Ramos (cell line): ENCODE measurements at regions not wholly inside any gene's neighbourhood (a gene's known extent, or its start where the extent isn't known, plus 50 kb on each side); places are given as distances from the start of the nearest gene placed in this dataset.
"Not testable (repeated sequence)": the region's sequence is repeated elsewhere in the genome, so short reads cannot be mapped to it uniquely, and the experiment has no call there.

ENCODE experiments used
- in situ Hi-C: fragments of 300-500 bp; cut with MboI; formaldehyde crosslinking; loops from one replicate; pipeline ENCODE4 v1.14.3; 2022; ENCODE audit warnings: low sequenced_read_pairs; ENCODE audit not compliant: unreplicated experiment

DNA sequence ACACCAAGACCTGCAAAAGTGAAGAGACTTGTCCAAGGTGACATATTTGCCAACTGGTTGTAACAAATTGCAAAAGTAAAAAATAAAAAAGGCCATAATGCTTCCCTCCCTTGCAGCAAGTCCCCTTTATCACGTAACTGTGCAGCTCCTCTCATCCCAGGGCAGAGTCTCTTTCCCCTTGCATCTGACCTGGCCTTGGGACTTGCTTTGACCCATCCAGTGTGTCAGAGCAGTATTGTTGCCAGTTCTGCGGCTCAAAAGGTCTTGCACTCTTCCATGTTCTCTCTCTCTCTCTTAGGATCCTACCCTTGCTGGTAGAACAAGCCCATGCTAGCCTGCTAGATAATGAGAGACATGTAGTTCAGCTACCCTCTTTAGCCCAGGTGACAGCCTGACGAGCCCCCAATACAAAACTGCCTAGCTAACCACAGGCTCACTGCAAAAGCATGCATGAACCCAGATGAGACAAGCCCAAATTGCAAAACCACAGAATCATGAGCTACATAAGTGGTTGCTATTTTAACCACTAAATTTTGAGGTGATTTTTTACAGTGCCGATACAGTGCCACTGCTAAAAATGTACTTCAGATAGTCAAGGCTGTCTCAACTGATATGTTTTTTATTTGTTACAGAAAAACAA is 289.5 kb upstream of the PPARGC1A start:
- in situ Hi-C loops: no loop called here

DNA sequence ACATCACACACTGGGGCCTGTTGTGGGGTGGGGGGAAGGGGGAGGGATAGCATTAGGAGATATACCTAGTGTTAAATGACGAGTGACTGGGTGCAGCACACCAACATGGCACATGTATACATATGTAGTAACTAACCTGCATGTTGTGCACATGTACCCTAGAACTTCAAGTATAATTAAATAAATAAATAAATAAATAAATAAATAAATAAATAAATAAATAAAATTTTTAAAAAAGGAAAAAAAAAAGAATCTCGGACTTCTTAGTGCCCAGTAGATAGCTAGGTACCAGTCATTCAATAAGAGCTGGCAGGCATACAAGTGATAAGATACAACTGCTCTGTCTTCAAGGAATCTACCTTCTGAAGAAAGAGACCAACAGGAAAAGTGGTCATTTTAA is 287.6 kb upstream of the PPARGC1A start:
- in situ Hi-C loops: not testable (repeated sequence)

DNA sequence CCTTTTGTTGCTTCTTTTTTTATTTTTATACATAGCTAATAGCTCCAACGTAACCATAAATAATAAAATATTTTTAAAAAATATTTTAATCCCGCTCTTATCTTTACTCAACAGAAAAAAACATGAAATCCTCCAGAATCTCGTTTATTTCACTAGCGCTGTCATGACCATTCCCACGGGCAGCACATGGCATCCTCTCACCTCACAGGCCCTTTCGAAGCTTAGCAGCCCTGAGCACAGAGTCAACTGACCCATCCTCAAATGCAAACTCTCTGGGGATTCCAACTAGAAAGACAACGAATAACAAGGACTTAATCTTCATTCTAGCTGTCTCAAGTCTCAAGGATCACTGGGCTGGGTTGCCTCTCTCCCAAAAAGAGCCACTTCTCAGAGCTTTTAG is 285.9 kb upstream of the PPARGC1A start:
- in situ Hi-C loops: no loop called here

DNA sequence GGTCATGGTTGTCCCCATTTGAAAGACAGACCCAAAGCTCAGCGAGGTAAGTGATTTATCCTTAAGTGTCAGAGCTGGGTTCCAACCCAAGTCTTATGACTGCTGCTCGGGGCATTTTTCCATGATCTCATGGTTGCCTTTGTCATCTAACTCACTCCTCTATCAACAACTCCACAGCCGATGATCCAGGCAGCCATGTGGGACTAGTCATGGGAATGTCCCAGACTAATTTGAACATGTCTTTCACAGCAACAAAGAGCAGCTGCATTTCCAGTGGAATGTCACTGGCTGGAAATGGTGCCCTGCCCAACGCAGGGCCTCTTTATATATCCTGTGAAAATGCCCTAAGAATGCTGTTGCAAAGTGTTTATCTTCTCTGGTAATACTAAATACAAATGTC is 284.8 kb upstream of the PPARGC1A start:
- in situ Hi-C loops: no loop called here

DNA sequence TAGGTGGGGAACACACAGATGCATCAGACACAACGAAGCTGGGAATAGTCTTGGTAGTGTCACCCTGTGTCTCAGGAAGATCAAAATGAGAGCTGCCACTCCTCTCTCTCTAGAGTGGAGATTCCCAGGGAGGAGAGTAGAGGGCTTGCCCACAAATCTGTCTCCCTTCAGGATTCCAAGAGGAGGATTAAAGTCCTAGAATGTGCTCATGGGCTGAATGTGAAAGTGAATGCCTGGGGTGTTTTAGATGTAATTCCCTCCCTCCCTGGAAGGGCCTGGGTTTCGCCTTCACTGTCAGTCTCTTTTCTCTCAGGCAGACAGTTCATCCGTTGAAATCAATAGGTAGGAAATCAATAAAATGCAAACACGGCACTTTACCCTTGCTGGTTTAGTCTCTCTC is 282.6 kb upstream of the PPARGC1A start:
- in situ Hi-C loops: no loop called here

DNA sequence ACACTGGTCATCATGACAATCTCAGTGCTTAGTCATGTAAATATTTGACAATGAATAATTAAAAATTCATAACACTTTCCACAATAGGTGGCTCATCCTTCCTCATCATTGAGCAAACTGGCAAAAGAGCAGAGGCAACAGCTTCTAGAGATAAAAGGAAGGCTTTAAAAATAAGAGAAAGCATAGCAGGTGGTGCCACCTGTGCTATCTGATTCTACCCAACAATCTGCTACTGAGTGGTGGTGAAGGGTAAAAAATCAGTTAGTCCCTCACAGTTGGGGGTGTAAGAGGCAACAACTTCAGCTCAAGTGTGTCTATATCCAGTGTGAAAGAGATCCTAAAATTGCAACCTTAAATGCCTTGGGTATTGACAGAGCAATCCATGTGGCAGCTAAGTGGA is 280.1 kb upstream of the PPARGC1A start:
- in situ Hi-C loops: no loop called here

DNA sequence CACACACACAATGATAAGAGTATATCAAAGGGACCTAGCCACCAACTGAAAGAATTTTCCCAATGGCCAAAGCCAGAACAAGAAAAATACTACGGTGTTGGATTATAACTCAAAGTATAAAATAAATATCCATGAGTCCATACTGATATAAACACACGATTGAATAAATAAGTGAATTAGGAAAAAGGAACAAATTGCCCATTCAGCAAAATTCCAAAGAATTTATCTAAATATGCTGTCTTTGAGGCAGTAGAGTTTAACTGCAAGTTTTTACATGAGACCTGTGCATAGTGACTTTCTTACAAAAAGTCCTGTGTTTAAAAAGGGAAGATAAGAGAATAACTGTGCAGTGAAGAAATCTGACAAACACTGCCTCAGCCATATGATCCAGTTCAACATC is 278.8 kb upstream of the PPARGC1A start:
- in situ Hi-C loops: no loop called here

DNA sequence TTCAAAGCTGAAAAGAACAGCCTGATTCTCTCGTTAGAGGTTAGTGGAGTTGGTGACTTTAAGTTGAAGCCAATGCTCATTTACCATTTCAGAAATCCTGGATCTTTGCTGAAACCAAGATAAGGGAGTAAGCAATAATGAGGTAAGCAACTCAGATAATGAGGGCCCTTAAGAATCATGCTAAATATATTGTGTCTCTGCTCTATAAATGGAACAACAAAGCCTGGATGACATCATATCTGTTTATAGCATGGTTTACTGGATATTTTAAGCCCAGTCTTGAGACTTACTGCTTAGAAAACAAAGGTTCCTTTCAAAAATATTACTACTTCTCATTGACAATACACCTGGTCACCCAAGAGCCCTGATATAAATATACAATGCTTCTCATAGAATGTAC is 276.7 kb upstream of the PPARGC1A start:
- in situ Hi-C loops: no loop called here

DNA sequence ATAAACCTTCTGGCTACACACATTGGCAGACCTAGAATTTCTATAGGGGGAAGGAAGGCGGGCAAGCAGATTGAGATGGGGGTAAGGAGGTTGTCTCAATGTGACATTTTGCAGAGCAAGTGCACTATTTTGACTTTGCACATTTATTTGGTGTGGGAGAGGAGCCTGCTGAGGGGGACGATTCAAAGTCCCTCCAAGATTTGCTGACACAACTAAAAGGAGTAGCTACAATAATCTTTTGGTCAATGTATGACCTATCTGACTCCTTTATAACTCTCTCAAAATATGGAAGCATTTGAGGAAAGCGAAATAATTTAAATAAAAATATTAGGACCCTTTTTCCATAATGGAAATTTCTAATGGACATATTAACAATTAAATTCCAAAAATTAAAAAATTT is 274.9 kb upstream of the PPARGC1A start:
- in situ Hi-C loops: no loop called here

DNA sequence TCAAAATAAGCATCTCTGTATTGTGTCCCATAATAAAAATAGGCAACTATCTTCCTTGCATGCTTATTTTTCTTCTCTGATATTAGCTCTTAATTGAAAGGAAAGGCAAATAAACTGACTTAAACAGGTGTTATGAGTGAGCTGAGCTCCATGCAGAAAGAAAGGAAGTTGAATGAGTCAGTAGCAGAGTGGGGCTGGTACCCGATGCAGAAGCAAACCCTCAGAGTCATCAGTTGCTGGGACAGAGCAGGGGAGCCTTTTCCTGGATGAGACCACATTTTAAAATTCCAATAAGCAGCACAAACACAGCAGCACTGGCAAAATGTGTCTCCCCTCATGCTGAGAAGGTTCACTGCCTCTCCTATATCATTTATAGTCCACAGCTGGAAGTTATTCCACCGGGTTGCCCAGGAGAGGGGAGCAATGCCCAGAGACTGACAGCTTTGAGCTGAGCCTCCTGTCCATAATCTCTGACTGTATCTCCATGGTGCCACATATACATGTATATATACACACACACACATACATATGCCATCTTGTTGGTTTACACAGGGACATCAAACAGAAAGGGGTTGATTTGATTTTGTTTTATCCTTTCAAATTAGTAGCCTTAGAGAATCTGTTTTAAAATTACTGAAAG is 274.3 kb upstream of the PPARGC1A start:
- in situ Hi-C loops: no loop called here

DNA sequence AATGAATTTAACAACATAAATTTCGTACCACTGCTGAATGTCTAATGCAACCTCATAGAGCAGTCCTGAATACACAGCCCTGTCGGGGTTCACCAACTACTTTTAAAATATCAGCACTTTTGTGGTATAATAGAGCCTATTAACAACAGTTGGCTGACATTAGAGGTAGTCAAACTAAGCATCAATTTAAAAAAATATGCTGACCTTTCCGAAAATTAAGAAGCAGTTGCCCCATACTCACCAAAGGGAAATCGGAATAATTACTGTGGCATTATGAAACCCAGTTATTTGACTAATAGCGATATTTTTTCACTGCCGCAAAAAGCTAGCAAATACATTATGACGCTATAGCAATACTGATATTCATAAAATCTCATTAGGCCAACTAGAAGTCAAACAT is 273.5 kb upstream of the PPARGC1A start:
- in situ Hi-C loops: no loop called here

DNA sequence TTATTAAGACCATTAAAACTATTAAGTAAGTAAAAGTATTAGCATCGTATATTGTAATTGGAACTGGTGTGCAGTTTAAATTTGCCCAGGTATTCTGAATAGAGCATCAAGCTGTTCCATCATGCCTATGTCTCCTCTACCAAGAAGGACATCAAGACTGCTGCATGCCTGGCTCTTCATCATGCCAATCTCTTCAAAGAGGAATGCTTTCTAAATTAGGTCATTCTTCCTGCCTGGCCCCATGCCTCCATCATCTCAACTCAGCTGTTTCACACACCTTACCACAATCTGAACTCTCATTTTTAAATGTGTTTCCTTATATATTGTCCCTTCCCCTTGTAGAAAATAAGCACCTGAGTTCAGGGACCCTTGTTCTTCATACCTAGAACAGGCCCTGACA is 270.5 kb upstream of the PPARGC1A start:
- in situ Hi-C loops: no loop called here

DNA sequence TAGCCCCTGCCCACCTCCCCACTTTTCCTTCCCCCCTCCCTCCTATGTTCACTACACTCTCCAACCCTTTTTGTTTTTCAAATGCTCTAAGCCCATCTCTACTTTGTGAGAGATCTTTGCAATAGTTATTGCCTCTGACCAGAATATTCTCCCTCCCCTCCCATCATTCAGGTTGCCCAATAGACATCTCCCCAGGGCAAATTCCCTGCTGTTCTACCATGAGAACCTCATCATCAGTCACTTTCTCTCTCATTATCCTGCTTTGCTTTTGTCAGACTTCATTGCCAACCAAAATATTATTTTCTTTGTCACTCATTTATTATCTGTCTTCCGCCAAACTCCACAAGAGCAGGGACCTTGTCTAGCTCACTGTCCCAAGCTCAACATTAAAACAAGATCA is 268.2 kb upstream of the PPARGC1A start:
- in situ Hi-C loops: no loop called here

DNA sequence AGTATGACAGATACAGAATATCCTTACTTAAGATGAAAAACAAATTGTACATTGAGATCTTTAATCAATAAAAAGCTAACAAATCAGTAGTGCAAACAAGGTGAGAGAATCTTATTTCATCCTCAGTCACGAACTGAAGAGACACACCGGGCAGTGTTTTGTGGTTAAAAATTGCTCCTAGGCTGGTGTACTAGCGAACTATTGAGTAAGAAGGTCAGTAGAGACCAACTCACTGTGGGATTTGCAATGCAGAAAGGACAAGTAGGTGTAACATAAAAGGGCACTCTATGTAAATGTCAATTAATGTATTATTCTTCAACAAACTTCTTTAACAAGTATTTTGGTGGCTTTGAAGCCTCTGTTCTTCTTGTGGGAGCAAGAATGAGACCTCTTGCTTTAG is 260.2 kb upstream of the PPARGC1A start:
- in situ Hi-C loops: no loop called here

DNA sequence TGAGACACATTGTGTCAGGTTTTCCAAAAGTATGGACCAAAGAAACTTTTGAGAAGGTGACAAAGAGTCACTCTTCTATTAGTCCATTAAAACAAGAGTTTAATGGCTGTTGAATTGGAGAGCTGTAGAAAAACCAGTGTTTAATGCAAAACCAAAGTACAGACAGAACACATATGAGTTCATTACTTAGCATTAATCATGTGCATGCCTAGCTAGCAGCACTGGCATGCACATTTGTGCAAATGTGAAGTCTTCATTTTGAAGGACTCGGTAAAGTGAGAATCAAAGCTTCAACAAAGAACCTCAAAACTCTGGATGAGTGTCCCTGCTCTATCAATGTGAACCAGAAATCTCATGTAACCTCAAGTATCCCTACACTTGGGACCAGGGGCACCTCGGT is 256.3 kb upstream of the PPARGC1A start:
- in situ Hi-C loops: no loop called here

DNA sequence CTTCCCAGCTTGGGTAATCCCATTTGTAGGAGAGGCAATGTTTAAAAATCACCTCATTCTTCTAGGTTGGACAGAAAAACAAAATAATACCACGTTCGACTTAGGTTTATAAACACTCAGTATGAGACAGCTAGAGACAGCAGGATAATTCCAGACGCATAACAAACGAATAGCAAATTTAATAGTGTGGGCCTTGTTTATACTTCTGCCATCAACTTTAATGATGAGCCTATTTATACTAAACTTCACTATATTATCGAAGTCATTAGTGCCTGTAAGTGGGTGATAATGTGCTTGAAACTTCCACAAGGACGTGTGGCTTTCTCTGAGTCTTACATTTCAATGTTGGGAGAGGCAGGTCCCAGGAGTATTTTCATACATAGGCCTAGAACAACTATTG is 255.7 kb upstream of the PPARGC1A start:
- in situ Hi-C loops: no loop called here

DNA sequence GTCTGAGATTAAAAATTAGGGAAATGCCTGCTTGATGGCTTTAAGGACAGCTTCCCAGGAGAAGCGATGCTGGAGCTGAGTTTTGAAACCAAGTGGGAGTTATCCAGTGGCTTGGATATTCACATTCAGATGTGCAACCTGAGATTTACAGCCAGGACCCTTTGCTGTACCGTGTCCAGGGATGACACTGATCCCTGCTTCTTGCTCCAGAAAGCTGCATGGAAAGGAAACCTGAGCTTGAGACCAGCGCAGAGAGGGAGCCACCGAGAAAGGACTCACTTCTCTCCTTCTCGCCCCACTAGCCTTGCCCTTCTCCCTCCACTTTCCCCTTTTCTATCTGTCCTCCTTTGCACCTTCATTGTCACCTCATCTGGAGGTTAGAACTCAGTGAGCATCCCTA is 254.5 kb upstream of the PPARGC1A start:
- in situ Hi-C loops: no loop called here

DNA sequence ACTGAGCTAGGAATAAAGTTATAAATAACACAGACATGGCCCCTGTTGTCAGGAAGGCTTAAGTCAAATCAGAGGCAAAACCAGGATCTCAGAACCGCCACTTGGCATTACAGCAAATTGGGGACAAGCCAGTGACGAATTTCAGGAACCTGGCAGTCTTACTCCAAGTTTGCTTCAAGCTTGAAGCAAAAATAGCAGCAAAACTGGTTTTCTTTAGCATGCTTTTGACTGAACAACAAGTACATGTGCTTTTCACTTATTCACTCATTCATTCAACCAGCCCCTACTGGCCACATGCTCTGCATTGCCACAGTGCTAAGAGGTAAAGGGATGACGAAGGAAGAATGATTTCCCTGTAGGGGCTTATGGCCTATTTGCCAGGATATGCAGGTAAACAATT is 253.9 kb upstream of the PPARGC1A start:
- in situ Hi-C loops: no loop called here

DNA sequence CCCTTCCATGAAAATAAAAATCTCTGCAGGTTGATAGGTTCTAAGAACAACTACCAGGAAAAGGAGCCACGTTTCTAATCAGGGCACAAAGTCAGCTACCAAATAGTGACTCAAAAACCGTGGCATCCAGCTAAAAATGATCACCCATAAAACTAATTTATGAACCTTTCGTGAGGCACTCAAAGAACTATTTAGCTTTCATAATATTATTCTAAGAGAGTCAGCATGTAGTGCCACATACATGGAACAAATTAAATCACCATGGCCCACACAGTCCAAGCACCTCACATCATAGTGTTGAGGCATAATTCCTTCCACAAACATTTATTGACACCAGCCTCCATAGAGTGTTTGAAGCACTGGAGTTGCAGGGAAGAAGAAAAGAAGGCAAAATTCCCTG is 252.0 kb upstream of the PPARGC1A start:
- in situ Hi-C loops: no loop called here

DNA sequence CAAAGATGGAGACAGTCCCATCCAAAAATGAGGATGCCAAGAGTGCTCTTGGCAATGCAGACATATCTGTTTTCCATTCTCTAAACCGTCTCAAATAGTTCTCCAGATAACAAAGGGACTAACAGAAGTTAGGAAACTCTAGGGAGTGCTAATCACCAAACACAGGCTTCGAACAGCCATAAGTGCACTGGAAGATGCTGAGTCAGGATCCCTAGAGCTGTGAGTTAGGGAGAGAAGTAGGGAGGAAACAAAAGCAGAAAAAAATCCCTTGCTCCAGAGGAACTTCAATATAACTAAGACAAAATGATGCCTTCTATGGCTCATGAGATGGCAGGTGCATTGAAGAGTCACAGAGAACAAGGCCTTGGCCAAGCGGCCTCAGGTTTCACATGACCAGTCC is 251.0 kb upstream of the PPARGC1A start:
- in situ Hi-C loops: no loop called here

DNA sequence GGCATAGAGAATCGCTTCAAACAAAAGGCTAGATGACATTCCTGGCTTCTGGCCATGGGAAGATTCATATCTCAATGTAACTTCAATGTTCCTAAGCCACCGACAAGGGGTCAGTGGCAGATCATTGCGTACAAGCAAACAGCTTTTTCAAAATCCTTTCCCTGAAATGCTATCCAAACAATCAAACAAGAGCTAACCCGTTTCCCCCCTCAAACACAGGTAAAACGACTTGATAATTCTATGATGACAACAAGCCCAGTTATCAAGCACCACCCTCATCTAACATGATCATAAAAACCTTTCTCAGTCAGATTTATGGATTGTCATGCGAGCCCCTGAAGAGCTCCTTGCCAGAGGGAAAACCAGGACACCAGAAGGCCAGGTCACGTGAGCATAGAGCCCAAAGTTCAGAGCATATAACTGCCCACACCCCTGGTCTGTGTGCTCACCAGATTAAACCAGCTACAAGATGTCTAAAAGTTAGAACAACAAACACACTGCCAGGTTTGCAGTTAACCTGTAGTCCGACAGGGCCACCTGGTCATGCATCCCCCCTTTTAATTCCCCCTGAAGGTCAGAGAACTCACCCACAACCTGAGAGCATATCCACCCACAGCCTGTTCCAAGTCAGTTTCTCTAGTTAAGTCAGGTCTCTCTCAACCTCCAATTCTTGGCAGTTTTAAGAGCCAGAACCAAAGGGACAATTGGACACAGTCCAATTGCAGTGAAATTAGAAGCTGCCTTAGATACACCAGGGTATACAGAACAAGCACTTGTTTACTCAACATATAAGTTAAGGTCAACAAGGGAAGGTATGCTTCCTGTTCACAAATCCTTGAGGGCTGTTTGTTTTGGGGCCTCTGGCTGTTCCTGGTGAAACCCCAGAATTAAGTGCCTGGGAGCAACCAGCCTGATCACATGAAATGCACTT is 248.1 kb upstream of the PPARGC1A start:
- in situ Hi-C loops: no loop called here
